ENCODE measurements at regions not wholly inside any gene's neighbourhood (a gene's known extent, or its start where the extent isn't known, plus 50 kb on each side); places are given as distances from the start of the nearest gene placed in this dataset.

- TF ChIP-seq CTCF (IDR thresholded peaks at IDR 0.05) (no peak), POLR2A (IDR thresholded peaks at IDR 0.05) (no peak)
These were observed 1930.2 kb downstream of the OLFM4 start for GRCh38 chr13:54958781-54959180.

Data from thyroid gland (tissue), 4 donors.